Gastrocnemius medialis (tissue), 4 donors: ENCODE measurements at regions not wholly inside any gene's neighbourhood (a gene's known extent, or its start where the extent isn't known, plus 50 kb on each side); places are given as distances from the start of the nearest gene placed in this dataset.

Source experiments
- CTCF ChIP-seq, 5 experiments: fragments of 450-650 bp in 3 of 5; fragments of 200-600 bp in 2 of 5; sonication (generic) in 2 of 5; IDR thresholded peaks in 4 of 5; conservative IDR thresholded peaks in 1 of 5; 1 replicate in 4 of 5; 2 replicates in 1 of 5; pipeline ENCODE4 v1.5.1; 2016 to 2019; ENCODE audit warnings: antibody characterized with exemption in 5 of 5, mild to moderate bottlenecking in 3 of 5, moderate library complexity in 3 of 5
- POLR2A ChIP-seq, 2 donors: fragments of 450-650 bp; IDR thresholded peaks; one replicate each; pipeline ENCODE4 v1.6.1; 2017; ENCODE audit warnings: antibody characterized with exemption in 2 of 2, mild to moderate bottlenecking in 2 of 2, moderate library complexity in 2 of 2

- no peak for TF ChIP-seq CTCF (IDR thresholded peaks at IDR 0.05 in 4 of 5, conservative IDR thresholded peaks at IDR 0.05 in 1 of 5)
- no peak for TF ChIP-seq POLR2A (IDR thresholded peaks at IDR 0.05)
Observed at GRCh38 chr10:9577746-9578145, 1439.9 kb upstream of the CELF2 start.
